HG03175 (cell line): ENCODE measurements at regions not wholly inside any gene's neighbourhood (a gene's known extent, or its start where the extent isn't known, plus 50 kb on each side); places are given as distances from the start of the nearest gene placed in this dataset.

ENCODE experiments used
- ATAC-seq: cut with Tn5 transposase; IDR thresholded peaks from one replicate; pipeline ENCODE4 v1.9.1; 2021; ENCODE audit warnings: mild to moderate bottlenecking, moderate library complexity; ENCODE audit not compliant: unreplicated experiment

- peak; percentile 46 for ATAC-seq
These were observed 300.6 kb downstream of the SOX9 start for GRCh38 chr17:72421128-72422092.

GRCh38 chr17:72422204-72422504 is 301.3 kb downstream of the SOX9 start:
- ATAC-seq = no peak

GRCh38 chr17:72422505-72423285 is 301.9 kb downstream of the SOX9 start:
- ATAC-seq = peak; percentile 38

- ATAC-seq = no peak
These were observed 302.4 kb downstream of the SOX9 start for GRCh38 chr17:72423286-72423589.

- no peak for ATAC-seq
These were observed 302.9 kb downstream of the SOX9 start for GRCh38 chr17:72423718-72424117.

- no peak for ATAC-seq
These were observed 303.8 kb downstream of the SOX9 start for GRCh38 chr17:72424505-72425117.

- ATAC-seq = no peak
These were observed 304.4 kb downstream of the SOX9 start for GRCh38 chr17:72425133-72425793.

- no peak for ATAC-seq
These were observed 305.0 kb downstream of the SOX9 start for GRCh38 chr17:72425794-72426168.

GRCh38 chr17:72426321-72426720 is 305.5 kb downstream of the SOX9 start:
- no peak for ATAC-seq

GRCh38 chr17:72426948-72427760 is 306.3 kb downstream of the SOX9 start:
- ATAC-seq = no peak

GRCh38 chr17:72427761-72428109 is 306.9 kb downstream of the SOX9 start:
- no peak for ATAC-seq

GRCh38 chr17:72429066-72429638 is 308.3 kb downstream of the SOX9 start:
- no peak for ATAC-seq

GRCh38 chr17:72430611-72431432 is 310.0 kb downstream of the SOX9 start:
- ATAC-seq = no peak

GRCh38 chr17:72432143-72432621 is 311.4 kb downstream of the SOX9 start:
- no peak for ATAC-seq

- no peak for ATAC-seq
These were observed 312.1 kb downstream of the SOX9 start for GRCh38 chr17:72432881-72433280.

- ATAC-seq = no peak
These were observed 313.0 kb downstream of the SOX9 start for GRCh38 chr17:72433797-72434196.

GRCh38 chr17:72434581-72434980 is 313.8 kb downstream of the SOX9 start:
- ATAC-seq = no peak

GRCh38 chr17:72434991-72435618 is 314.3 kb downstream of the SOX9 start:
- no peak for ATAC-seq

- ATAC-seq = no peak
These were observed 318.0 kb downstream of the SOX9 start for GRCh38 chr17:72438783-72439182.
